ENCODE measurements at regions not wholly inside any gene's neighbourhood (a gene's known extent, or its start where the extent isn't known, plus 50 kb on each side); places are given as distances from the start of the nearest gene placed in this dataset.
A peak's percentile ranks its signal among the peaks of the same experiment; 100 is the strongest.

DNA sequence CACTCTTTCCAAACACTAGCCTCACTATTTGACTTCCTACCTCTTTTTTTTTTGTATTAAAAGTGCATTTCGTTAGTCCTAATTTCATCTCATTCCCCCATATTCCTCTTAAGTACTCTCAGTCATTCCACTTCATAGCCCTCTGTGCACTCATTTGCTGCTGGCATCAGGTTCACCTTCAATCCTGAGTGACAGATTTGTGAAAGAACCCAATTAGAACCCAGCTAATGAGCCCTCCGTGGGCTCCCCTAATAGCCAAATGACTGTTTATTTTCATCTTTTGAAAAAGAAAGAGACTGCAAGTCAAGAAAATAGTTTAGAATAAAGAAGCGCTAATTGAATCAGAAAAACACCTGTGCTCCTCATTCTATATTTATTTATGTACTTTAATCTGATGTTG, 512.1 kb upstream of the LRATD1 start:
- DNase-seq: no peak

DNA sequence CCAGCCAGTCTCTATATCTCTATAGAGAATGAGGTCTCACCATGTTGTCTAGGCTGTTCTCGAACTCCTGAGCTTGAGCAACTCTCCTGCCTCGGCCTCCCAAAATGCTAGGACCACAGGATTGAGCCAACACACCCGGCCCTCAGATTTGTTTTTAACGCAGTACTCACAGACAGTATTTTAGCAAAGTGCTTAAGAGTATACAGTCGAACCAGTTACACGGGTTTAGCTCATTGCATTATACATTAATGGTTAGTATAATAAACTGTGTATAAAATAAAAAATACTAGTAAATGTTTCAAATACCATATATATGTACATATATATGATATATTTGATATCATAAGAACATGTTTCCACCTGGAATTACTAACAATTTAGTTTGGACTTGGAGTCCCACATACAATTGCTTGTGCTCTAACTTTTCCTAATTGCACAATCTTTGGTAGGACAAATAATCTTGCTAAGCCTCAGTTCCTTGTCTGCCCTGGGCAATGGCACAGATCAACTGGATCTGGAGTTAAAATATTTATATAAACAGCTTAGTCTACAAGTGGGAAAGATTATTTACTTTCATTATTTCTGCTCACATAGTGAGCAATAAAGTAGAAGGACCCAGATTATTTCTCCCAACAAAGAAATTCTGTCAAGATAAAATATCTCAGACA, 508.9 kb upstream of the LRATD1 start:
- no peak for DNase-seq

DNA sequence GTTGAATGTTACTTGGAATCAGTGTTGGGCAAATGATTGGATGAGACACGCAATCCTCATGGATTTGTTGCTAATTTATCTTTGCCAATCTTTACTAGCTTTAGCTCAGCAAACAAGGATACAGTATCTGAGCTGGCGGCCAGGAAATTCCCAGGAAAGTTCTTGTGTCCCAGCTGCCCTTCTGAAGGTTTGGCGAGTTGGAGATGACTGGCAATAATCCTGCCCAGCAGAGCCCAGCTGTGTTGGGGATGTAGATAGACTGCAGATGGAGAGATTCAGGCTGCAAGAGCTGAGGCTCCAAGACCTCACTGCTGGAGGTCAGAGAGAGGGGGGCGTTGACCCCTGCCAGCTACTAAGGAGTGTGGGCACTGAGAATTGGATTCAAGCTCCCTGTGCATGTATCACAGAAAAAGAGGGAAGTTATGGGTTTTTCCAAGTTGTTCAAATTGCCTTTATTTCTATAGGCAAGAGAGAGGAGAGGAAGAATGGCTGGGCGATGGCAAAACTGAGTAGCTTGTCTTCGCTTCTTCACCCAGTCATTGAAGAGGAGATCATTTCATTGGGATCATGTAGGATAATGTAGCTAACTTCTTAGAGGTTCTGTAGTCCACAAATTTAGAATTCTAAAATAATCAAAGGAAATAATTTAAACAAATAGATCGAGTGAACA, 506.8 kb upstream of the LRATD1 start:
- peak; percentile 50 for DNase-seq

GRCh38 chr2:14126846-14127245, 505.7 kb upstream of the LRATD1 start:
- DNase-seq: no peak

GRCh38 chr2:14127765-14128164, 504.8 kb upstream of the LRATD1 start:
- no peak for DNase-seq

GRCh38 chr2:14132386-14132785, 500.1 kb upstream of the LRATD1 start:
- no peak for DNase-seq

GRCh38 chr2:14134771-14135170, 497.7 kb upstream of the LRATD1 start:
- peak; percentile 15 for DNase-seq

DNA sequence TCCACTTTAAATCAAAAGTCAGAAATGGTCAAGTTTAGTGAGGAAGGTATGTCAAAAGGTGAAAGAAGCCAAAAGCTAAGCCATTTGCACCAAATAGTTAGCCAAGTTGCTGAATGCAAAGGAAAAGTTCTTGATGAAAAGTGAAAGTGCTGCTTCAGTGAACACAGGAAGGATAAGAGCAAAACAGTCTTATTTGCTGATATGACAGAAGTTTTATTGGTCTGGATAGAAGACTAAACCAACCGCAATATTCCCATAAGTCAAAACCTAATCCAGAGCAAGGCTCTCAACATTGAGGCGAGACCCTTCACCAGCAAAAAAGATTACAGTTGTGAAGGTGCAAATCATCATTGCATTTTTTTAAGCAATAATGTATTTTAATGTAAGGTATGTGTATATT, 496.5 kb upstream of the LRATD1 start:
- no peak for DNase-seq

DNA sequence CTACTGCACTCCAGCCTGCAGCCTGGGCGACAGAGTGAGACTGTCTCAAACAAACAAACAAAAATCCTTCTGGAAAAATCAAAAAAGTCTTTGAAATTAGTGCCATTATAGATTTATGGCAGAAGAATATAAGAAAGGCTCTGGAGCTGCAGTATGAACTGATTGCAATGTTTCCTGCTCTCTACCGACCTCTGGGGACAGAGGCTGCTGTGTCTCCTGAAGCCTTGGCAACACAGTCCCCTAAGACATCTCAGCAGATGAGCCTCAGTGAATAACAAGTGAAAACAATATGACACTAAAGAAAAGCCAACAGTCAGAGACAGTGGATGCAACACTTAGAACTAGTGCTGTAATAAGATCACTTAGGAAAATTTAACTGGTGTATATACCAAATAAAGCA, 494.9 kb upstream of the LRATD1 start:
- DNase-seq: no peak

DNA sequence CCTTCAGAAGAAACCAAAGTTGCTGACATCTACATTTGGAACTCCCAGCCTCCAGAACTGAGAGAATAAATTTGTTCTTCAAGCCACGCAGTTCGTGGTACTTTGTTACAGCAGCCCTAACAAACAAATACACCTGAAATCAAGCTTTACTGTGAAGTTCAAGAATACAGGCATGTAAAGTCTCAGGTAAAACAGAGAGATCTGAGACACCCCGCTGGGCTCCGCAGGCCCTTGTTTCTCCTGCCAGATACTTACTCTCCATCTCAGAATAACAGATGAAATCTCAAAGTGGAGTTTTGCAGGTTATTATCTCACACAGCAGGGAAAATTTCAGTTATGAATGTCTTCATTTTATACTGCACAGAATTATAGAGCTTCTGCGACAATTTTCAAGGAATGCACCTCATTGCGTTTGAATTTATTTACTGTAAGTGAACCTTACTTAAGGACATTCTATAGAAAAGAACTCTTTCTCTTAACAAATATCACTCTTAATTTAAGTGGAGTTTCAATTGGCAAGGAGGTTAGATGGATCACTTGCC, 492.4 kb upstream of the LRATD1 start:
- no peak for DNase-seq

- no peak for DNase-seq
Measured at GRCh38 chr2:14143435-14143834, 489.1 kb upstream of the LRATD1 start.

GRCh38 chr2:14148216-14148615, 484.3 kb upstream of the LRATD1 start:
- no peak for DNase-seq

GRCh38 chr2:14157816-14158215, 474.7 kb upstream of the LRATD1 start:
- peak; percentile 19 for DNase-seq

GRCh38 chr2:14180333-14180732, 452.2 kb upstream of the LRATD1 start:
- no peak for DNase-seq

- DNase-seq: no peak
Measured at GRCh38 chr2:14182227-14182946, 450.1 kb upstream of the LRATD1 start.

- no peak for DNase-seq
Measured at GRCh38 chr2:14185906-14186305, 446.6 kb upstream of the LRATD1 start.

DNA sequence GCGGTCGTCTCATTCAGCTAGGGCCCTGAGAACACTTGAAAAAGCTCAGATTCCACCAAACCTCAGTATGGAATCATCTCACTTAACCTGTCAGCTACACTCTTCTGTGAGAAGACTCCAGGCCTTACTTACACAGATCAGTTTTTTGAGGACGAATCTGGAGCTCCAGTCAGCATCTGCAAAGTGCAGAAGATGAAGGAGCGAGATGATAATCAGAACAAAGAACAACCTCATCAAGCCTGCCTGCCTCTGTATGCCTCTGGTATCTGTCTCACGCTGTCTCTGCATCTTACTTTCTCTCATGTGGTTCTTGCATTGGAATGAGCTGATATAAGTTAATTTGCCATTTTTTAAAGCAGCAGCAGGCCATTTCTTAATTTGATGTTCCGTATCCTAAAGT, 444.1 kb upstream of the LRATD1 start:
- DNase-seq: no peak

- DNase-seq: no peak
Measured at GRCh38 chr2:14189929-14190328, 442.6 kb upstream of the LRATD1 start.

GRCh38 chr2:14194233-14194632, 438.3 kb upstream of the LRATD1 start:
- no peak for DNase-seq

DNA sequence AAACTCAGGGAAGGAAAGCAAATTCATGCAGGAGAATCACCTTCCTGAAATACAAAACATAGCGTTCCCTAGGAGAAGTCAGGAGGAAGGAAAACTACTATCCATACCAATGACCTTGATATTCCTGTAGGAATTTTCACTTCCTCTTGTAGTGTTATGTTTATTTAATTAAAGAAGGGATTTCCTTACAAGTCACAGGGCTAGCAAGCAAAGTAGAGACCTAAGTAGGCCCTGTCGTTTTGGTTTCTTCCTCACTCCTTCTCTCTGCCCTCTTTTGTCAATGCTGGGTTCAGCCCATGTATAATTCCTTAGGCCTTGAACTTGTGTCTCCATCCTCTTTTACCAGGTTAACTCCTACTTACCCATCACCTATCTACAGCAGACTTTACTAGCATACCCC, 435.2 kb upstream of the LRATD1 start:
- no peak for DNase-seq

- DNase-seq: no peak
Measured at GRCh38 chr2:14199040-14199439, 433.5 kb upstream of the LRATD1 start.

DNA sequence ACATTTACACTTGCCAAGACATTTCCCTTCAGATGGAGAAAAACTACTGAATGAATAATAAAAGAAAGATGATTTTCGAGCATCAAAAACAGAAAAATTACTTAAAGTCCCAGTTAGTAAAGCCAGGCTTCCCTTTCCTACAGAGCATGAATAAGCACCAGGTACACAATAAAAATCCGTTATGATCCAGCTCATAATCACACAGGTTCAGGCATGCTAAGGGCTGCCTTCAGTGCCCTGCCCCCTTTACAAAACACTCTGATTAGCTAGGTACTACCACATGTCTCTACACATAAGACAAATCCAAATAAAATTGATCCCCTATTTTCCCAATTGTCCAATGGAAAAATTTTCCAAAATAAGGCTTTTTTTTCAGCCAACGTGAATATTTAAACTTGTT, 413.2 kb upstream of the LRATD1 start:
- DNase-seq: no peak

DNA sequence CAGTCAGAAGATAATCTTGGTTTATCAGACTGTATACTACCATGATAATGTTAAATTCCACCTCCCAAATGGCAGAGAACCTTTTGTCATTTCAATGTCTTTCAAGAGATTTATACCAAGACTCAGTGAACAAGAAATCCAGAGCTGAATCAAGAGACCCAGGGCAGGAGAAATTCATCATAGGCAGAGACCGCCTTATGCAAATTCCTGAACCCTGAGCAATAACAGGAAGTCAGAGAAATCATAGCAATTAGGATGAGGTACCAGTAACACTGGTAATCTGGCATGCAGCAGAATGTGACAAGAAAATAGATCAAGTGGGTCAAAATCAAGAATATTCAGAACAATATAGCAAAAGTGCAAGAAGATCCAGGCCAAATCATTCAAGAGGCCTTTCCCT, 412.4 kb upstream of the LRATD1 start:
- no peak for DNase-seq

- no peak for DNase-seq
Measured at GRCh38 chr2:14221466-14221865, 411.1 kb upstream of the LRATD1 start.
